Lower leg skin (tissue), 4 donors: ENCODE measurements at regions not wholly inside any gene's neighbourhood (a gene's known extent, or its start where the extent isn't known, plus 50 kb on each side); places are given as distances from the start of the nearest gene placed in this dataset.

Experiments used
- DNase-seq, 2 donors: peaks; one replicate each; pipeline ENCODE4 v3.0.0-alpha.2; 2019; ENCODE audit warnings: low spot score in 2 of 2
- H3K4me3 ChIP-seq: fragments of 200-600 bp; sonication (generic); 2 replicates; pipeline ENCODE4 v1.5.1; 2017; ENCODE audit warnings: mild to moderate bottlenecking, low read depth; ENCODE audit not compliant: poor library complexity, severe bottlenecking
- POLR2A ChIP-seq, 2 donors: fragments of 450-650 bp; IDR thresholded peaks; one replicate each; pipeline ENCODE4 v1.6.1; 2016 to 2017; ENCODE audit warnings: antibody characterized with exemption in 2 of 2, mild to moderate bottlenecking in 1 of 2, moderate library complexity in 1 of 2
- WGBS, 2 donors: methylation state at CpG; one replicate each; pipeline ENCODE4 v1.1.5; 2018; 5-methylcytosine and 5-hydroxymethylcytosine counted together
- intact Hi-C: fragments of 100-400 bp; cut with DNase I; formaldehyde crosslinking; loops from one replicate; pipeline ENCODE4 v1.15.0; 2023; ENCODE audit warnings: low total_unique reads
- TF ChIP-seq, protein P1 (sequence below), 3 donors: fragments of 450-650 bp; IDR thresholded peaks; one replicate each; pipeline ENCODE4 v1.5.1; 2016; ENCODE audit warnings: antibody characterized with exemption in 3 of 3, mild to moderate bottlenecking in 3 of 3, moderate library complexity in 2 of 3

DNA sequence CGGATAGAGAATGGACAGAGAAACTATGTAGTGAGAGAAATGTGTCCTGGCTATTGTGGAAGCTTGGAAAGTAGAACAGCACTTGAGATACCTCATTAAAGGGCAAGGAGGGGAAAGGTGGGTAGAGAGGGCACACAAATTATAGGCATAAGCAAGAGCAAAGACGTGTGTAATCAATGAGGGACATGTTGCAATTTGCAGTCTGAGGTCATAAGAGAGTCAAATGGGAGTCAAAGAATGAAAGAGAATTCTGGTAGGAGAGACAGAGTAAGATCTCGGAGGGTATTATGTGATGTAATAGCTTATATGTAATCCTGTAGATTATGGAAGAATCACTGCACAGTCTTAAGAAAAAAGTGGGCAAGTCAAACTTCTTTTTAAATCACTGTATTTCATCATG lies 312.0 kb upstream of the RGMB start:
- TF ChIP-seq, protein P1, sequence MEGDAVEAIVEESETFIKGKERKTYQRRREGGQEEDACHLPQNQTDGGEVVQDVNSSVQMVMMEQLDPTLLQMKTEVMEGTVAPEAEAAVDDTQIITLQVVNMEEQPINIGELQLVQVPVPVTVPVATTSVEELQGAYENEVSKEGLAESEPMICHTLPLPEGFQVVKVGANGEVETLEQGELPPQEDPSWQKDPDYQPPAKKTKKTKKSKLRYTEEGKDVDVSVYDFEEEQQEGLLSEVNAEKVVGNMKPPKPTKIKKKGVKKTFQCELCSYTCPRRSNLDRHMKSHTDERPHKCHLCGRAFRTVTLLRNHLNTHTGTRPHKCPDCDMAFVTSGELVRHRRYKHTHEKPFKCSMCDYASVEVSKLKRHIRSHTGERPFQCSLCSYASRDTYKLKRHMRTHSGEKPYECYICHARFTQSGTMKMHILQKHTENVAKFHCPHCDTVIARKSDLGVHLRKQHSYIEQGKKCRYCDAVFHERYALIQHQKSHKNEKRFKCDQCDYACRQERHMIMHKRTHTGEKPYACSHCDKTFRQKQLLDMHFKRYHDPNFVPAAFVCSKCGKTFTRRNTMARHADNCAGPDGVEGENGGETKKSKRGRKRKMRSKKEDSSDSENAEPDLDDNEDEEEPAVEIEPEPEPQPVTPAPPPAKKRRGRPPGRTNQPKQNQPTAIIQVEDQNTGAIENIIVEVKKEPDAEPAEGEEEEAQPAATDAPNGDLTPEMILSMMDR (IDR thresholded peaks at IDR 0.05), result no peak
- TF ChIP-seq POLR2A (IDR thresholded peaks at IDR 0.05), result no peak
- H3K4me3 ChIP-seq, result no peak overlapping the region
- intact Hi-C loops, result no loop called here
- 66 to 76% methylated on average over 3 of the region's 3 CpGs for WGBS, 2 donors
- no peak for DNase-seq

DNA sequence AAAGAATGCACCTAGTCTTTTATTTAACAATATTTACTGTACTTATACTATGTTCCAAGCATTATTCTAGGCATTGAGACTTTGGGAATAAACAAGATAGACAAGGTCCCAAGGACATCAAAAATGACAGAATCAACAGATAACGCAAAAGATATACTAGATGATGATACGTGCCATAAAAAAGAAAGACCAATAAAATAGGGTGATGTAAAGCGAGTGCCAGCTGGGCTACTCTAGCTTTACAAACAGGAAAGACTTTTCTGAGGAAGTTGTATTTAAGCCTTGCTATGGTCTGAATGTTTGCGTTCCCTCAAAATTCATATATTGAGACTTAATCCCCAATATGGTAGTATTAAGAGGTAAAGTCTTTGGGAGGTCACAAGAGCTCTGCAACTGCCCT lies 310.2 kb upstream of the RGMB start:
- DNase-seq, result no peak
- intact Hi-C loops, result no loop called here
- WGBS, 2 donors, result 87 to 92% methylated on average over 4 of the region's 4 CpGs
- no peak for TF ChIP-seq POLR2A (IDR thresholded peaks at IDR 0.05)
- TF ChIP-seq, protein P1 (IDR thresholded peaks at IDR 0.05), result no peak
- no peak overlapping the region for H3K4me3 ChIP-seq

DNA sequence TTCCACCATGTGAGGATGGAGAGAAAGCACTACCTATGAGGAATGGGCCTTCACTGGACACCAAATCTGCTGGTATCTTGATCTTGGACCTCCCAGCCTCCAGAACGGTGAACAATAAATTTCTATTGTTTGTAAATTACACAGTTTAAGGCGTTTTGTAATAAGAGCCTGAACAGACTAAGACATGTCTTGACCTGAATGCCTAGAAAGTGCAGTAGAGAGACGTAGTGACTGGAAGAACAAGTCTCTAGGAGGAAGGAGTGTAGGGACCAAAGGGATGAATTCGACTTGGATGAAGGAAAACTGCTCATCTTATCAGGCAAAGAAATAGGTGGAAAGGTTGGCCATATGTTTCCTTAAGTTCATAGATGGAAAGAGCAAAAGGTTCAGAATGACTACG lies 309.8 kb upstream of the RGMB start:
- intact Hi-C loops, result no loop called here
- DNase-seq, result no peak
- no peak overlapping the region for H3K4me3 ChIP-seq
- TF ChIP-seq, protein P1 (IDR thresholded peaks at IDR 0.05), result no peak
- TF ChIP-seq POLR2A (IDR thresholded peaks at IDR 0.05), result no peak
- 53 to 61% methylated on average over 5 of the region's 5 CpGs for WGBS, 2 donors

DNA sequence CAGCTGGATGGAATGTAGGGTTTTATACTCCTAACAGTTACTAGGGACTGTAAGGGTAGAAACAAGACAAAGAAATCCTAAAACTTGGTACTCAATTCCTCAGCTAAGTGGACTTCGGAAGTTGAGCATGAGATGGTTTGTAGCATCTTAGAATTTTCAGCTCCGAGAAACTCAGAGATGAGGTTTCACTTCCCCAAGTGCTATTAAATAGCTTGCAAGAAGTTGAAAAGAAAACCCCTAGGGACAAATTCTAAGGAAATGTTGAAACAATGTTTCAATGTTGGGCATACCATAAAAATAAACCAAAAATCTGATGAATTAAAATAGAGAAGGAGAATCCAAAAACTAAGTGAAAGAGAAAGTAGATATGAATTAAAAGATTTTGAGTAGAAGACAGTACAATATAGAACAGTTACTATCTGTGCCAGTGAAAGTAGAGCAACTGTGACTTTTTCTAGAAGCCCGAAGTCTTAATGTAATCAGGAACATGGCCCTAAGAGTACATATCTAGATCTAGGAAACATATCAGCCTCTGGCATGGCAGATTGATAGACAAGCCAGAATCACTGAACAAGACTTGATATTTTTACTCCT lies 308.6 kb upstream of the RGMB start:
- no peak for DNase-seq
- WGBS, 2 donors, result 74 to 76% methylated on average over 3 of the region's 3 CpGs
- intact Hi-C loops, result no loop called here
- no peak overlapping the region for H3K4me3 ChIP-seq
- no peak for TF ChIP-seq POLR2A (IDR thresholded peaks at IDR 0.05)
- TF ChIP-seq, protein P1 (IDR thresholded peaks at IDR 0.05), result no peak

DNA sequence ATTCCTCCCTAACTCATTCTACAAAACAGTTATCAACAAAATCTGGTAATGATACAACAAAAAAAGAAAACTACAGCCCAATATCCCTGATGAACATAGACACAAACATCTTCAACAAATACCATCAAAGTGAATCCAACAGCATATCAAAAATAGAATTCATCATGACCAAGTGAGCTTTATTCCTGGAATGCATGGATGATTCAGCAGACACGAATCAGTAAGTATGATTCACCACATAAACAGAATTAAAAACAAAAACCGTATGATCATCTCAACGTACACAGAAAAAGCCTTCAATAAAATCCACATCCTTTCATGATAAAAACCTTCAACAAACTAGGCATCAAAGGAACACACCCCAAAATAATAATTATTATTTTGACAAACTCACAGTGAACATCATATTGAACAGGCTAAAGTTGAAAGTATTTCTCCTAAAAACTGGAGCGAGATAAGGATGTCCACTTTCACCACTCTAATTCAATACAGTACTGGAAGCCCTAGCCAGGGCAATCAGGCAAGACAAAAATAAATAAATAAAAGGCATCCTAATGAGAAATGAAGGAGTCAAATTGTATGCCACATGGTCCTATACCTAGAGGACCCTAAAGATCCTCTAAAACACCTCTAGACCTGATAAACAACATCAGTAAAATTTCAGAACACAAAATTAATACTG lies 305.1 kb upstream of the RGMB start:
- TF ChIP-seq, protein P1 (IDR thresholded peaks at IDR 0.05), result no peak
- TF ChIP-seq POLR2A (IDR thresholded peaks at IDR 0.05), result no peak
- 31 to 42% methylated on average over 4 of the region's 4 CpGs for WGBS, 2 donors
- no peak for DNase-seq
- intact Hi-C loops, result no loop called here
- no peak overlapping the region for H3K4me3 ChIP-seq

DNA sequence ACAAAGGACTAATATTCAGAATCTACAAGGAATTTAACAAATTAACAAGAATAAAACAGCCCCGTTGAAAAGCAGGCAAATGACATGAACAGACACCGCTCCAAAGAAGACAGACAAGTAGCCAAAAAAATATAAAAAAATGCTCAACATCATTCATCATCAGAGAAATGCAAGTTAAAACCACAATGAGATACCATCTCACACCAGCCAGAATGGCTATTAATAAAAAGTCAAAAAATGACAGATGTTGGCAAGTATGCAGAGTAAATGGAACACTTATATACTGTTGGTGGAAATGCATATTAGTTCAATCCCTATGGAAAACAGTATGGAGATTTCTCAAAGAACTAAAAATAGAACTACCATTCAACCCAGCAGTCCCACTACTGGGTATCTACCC lies 302.7 kb upstream of the RGMB start:
- TF ChIP-seq, protein P1 (IDR thresholded peaks at IDR 0.05), result no peak
- TF ChIP-seq POLR2A (IDR thresholded peaks at IDR 0.05), result no peak
- DNase-seq, result no peak
- WGBS, 2 donors, result 49 to 50% methylated on average over 2 of the region's 2 CpGs
- H3K4me3 ChIP-seq, result no peak overlapping the region
- intact Hi-C loops, result no loop called here
